ENCODE measurements at regions not wholly inside any gene's neighbourhood (a gene's known extent, or its start where the extent isn't known, plus 50 kb on each side); places are given as distances from the start of the nearest gene placed in this dataset.

DNA sequence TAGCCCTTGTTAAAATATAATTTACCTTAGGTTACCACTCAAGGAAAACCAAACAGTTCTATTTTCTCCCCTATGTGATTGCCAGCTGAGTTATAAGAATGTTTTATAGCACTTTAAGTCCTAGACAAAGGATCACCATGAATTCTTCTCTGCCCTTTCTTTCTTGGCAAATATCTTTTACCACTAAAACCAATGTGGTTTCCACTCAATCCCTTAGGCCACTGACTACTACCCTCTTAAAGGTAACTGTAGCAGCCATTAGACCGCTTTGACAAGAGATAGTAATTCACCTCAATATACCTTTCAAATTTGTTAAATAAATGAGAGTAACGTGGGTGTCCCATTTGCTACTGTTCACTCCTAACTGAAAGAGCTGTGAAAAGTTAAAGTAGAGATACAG lies 307.9 kb upstream of the PRMT6 start:
- no peak overlapping the region for H2BK12ac ChIP-seq (ENCODE audit: insufficient read length, low read depth, low read length)
- no peak overlapping the region for H3K4ac ChIP-seq (ENCODE audit: low read depth, low read length)
- no peak overlapping the region for H3K27ac ChIP-seq (ENCODE audit: insufficient read length, low read depth, low read length)
- no peak overlapping the region for H3K4me2 ChIP-seq (ENCODE audit: insufficient read depth, insufficient read length, low read length)
- no peak overlapping the region for H3K18ac ChIP-seq (ENCODE audit: insufficient read length, low read depth, low read length)
- H3K9ac ChIP-seq (ENCODE audit: extremely low read depth, insufficient read length, low read length): no peak overlapping the region
- no peak overlapping the region for H4K5ac ChIP-seq (ENCODE audit: insufficient read length, low read depth, low read length)
- Mint-ChIP-seq H3K4me3 (no peak overlapping the region), H3K4me1 (peaks cover 41 to 44% of the 10 kb centered on the region in 2 experiments), H3K36me3 (ENCODE audit: insufficient read depth in 1 of 3, low read depth in 3 of 3) (no peaks in the 10 kb centered on the region; a peak in 1 of 7 replicates), H3K9me3 (no peaks in the 10 kb centered on the region), H3K27me3 (ENCODE audit: low read depth) (no peaks in the 10 kb centered on the region), H3K27ac (no peak overlapping the region)
- no peak overlapping the region for H3K23ac ChIP-seq (ENCODE audit: insufficient read length, low read depth, low read length)
- H3T11ph ChIP-seq (ENCODE audit: low read length): no peak overlapping the region
- H2BK15ac ChIP-seq (ENCODE audit: low read depth, low read length): no peak overlapping the region
- H3K4me1 ChIP-seq (ENCODE audit: insufficient read depth, low read length): no peaks in the 10 kb centered on the region
- H3K14ac ChIP-seq (ENCODE audit: insufficient read depth, low read length): no peak overlapping the region
- H2BK120ac ChIP-seq (ENCODE audit: low read depth, low read length, poor library complexity, severe bottlenecking): no peak overlapping the region
- H2BK20ac ChIP-seq (ENCODE audit: low read depth, low read length, poor library complexity, severe bottlenecking): no peak overlapping the region
- H4K20me1 ChIP-seq (ENCODE audit: control insufficient read depth, insufficient read depth, insufficient read length): no peaks in the 10 kb centered on the region
- TF ChIP-seq, protein P1, sequence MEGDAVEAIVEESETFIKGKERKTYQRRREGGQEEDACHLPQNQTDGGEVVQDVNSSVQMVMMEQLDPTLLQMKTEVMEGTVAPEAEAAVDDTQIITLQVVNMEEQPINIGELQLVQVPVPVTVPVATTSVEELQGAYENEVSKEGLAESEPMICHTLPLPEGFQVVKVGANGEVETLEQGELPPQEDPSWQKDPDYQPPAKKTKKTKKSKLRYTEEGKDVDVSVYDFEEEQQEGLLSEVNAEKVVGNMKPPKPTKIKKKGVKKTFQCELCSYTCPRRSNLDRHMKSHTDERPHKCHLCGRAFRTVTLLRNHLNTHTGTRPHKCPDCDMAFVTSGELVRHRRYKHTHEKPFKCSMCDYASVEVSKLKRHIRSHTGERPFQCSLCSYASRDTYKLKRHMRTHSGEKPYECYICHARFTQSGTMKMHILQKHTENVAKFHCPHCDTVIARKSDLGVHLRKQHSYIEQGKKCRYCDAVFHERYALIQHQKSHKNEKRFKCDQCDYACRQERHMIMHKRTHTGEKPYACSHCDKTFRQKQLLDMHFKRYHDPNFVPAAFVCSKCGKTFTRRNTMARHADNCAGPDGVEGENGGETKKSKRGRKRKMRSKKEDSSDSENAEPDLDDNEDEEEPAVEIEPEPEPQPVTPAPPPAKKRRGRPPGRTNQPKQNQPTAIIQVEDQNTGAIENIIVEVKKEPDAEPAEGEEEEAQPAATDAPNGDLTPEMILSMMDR (conservative IDR thresholded peaks at IDR 0.05): no peak
- no peak overlapping the region for H4K91ac ChIP-seq (ENCODE audit: insufficient read length, low read depth, low read length)
- H3K79me2 ChIP-seq (ENCODE audit: insufficient read depth, low read length): no peaks in the 10 kb centered on the region
- no peak overlapping the region for H2AFZ ChIP-seq (ENCODE audit: low read length)
- H3K23me2 ChIP-seq (ENCODE audit: insufficient read length, low read depth, low read length, poor library complexity, severe bottlenecking): no peaks in the 10 kb centered on the region
- H2BK5ac ChIP-seq (ENCODE audit: insufficient read length, low read length): no peak overlapping the region
- H3K56ac ChIP-seq (ENCODE audit: insufficient read length, low read depth, low read length): no peak overlapping the region
- H3K79me1 ChIP-seq (ENCODE audit: insufficient read depth, low read depth, low read length, poor library complexity, severe bottlenecking): no peaks in the 10 kb centered on the region
- no CpG with 5 or more reads among the region's 2 CpGs for WGBS (ENCODE audit: extremely low coverage, insufficient read length, low lambda C conversion rate)
- H4K8ac ChIP-seq (replicated peaks; ENCODE audit: insufficient read length, low read depth, low read length): no peak overlapping the region
- no peaks in the 10 kb centered on the region for H3K9me3 ChIP-seq (ENCODE audit: control insufficient read depth, low read depth, low read length)
- H2AK5ac ChIP-seq (ENCODE audit: insufficient read length, low read length): no peak overlapping the region
- DNase-seq: no peak
- H3K27me3 ChIP-seq (ENCODE audit: insufficient read depth, low read length): no peaks in the 10 kb centered on the region

All from H9 (cell line).